ENCODE measurements at regions not wholly inside any gene's neighbourhood (a gene's known extent, or its start where the extent isn't known, plus 50 kb on each side); places are given as distances from the start of the nearest gene placed in this dataset.
A peak's percentile ranks its signal among the peaks of the same experiment; 100 is the strongest.
"Not testable (repeated sequence)": the region's sequence is repeated elsewhere in the genome, so short reads cannot be mapped to it uniquely, and the experiment has no call there.

- peaks cover 52% of the 10 kb centered on the region for H3K27me3 Mint-ChIP-seq (ENCODE audit: low read depth)
- DNase-seq (ENCODE audit: low read depth, low spot score): peak; percentile 76
- H3K36me3 Mint-ChIP-seq (ENCODE audit: low read depth): no peaks in the 10 kb centered on the region
- H3K27ac Mint-ChIP-seq (ENCODE audit: unreplicated experiment): no peak overlapping the region
- H3K4me1 Mint-ChIP-seq: peaks cover 4% of the 10 kb centered on the region
- peak overlapping the region; percentile 81 for H3K4me3 Mint-ChIP-seq
- peak; percentile 76 for TF ChIP-seq CTCF (conservative IDR thresholded peaks at IDR 0.05)
- no peaks in the 10 kb centered on the region for H3K9me3 Mint-ChIP-seq
Measured at GRCh38 chr15:98292442-98293240, 332.1 kb downstream of the ARRDC4 start.

GRCh38 chr15:98294126-98294525, 333.6 kb downstream of the ARRDC4 start:
- Mint-ChIP-seq H3K4me3 (no peak overlapping the region), H3K36me3 (ENCODE audit: low read depth) (no peaks in the 10 kb centered on the region), H3K4me1 (peaks cover 4% of the 10 kb centered on the region), H3K27ac (ENCODE audit: unreplicated experiment) (no peak overlapping the region), H3K9me3 (no peaks in the 10 kb centered on the region), H3K27me3 (ENCODE audit: low read depth) (peaks cover 53% of the 10 kb centered on the region)
- no peak for TF ChIP-seq CTCF (conservative IDR thresholded peaks at IDR 0.05)
- no peak for DNase-seq (ENCODE audit: low read depth, low spot score)

- H3K4me1 Mint-ChIP-seq; H3K9me3 Mint-ChIP-seq; H3K36me3 Mint-ChIP-seq (ENCODE audit: low read depth); H3K27ac Mint-ChIP-seq (ENCODE audit: unreplicated experiment); H3K4me3 Mint-ChIP-seq: not testable (repeated sequence)
- DNase-seq (ENCODE audit: low read depth, low spot score): peak; percentile 13
- TF ChIP-seq CTCF (conservative IDR thresholded peaks at IDR 0.05): peak; percentile 67
- peaks cover 51% of the 10 kb centered on the region for H3K27me3 Mint-ChIP-seq (ENCODE audit: low read depth)
Measured at GRCh38 chr15:98295101-98295759, 334.7 kb downstream of the ARRDC4 start.

GRCh38 chr15:98296653-98297052, 336.1 kb downstream of the ARRDC4 start:
- H3K9me3 Mint-ChIP-seq: no peaks in the 10 kb centered on the region
- H3K36me3 Mint-ChIP-seq (ENCODE audit: low read depth): no peaks in the 10 kb centered on the region
- no peak for TF ChIP-seq CTCF (conservative IDR thresholded peaks at IDR 0.05)
- H3K27ac Mint-ChIP-seq (ENCODE audit: unreplicated experiment): no peak overlapping the region
- H3K27me3 Mint-ChIP-seq (ENCODE audit: low read depth): peaks cover 47% of the 10 kb centered on the region
- DNase-seq (ENCODE audit: low read depth, low spot score): no peak
- H3K4me3 Mint-ChIP-seq: no peak overlapping the region
- H3K4me1 Mint-ChIP-seq: peaks cover 4% of the 10 kb centered on the region

- Mint-ChIP-seq H3K27me3 (ENCODE audit: low read depth) (peaks cover 32% of the 10 kb centered on the region), H3K4me3 (no peak overlapping the region), H3K36me3 (ENCODE audit: low read depth) (peaks cover 2% of the 10 kb centered on the region), H3K9me3 (no peaks in the 10 kb centered on the region), H3K4me1 (no peaks in the 10 kb centered on the region), H3K27ac (ENCODE audit: unreplicated experiment) (no peak overlapping the region)
- no peak for DNase-seq (ENCODE audit: low read depth, low spot score)
- TF ChIP-seq CTCF (conservative IDR thresholded peaks at IDR 0.05): no peak
Measured at GRCh38 chr15:98304371-98304770, 343.9 kb downstream of the ARRDC4 start.
